Coronary artery (tissue), 2 donors: ENCODE measurements at regions not wholly inside any gene's neighbourhood (a gene's known extent, or its start where the extent isn't known, plus 50 kb on each side); places are given as distances from the start of the nearest gene placed in this dataset.

Experiments
- DNase-seq: peaks from one replicate; pipeline ENCODE4 v3.0.0-alpha.2; 2017; ENCODE audit warnings: low spot score
- H3K27ac ChIP-seq, 2 donors: fragments of 200-600 bp; sonication (generic); one replicate each; pipeline ENCODE4 v1.5.1; 2016 to 2019
- H3K4me3 ChIP-seq: fragments of 200-600 bp; sonication (generic); 2 replicates; pipeline ENCODE4 v1.5.1; 2016; ENCODE audit warnings: mild to moderate bottlenecking, moderate library complexity
- CTCF ChIP-seq: fragments of 200-600 bp; sonication (generic); IDR thresholded peaks from one replicate; pipeline ENCODE4 v1.5.1; 2019; ENCODE audit warnings: antibody characterized with exemption

- no peak overlapping the region for H3K27ac ChIP-seq
- DNase-seq = no peak
- TF ChIP-seq CTCF = no peak
- H3K4me3 ChIP-seq = no peak overlapping the region
Measured at GRCh38 chr15:57861815-57862586, 155.5 kb downstream of the POLR2M start.

DNA sequence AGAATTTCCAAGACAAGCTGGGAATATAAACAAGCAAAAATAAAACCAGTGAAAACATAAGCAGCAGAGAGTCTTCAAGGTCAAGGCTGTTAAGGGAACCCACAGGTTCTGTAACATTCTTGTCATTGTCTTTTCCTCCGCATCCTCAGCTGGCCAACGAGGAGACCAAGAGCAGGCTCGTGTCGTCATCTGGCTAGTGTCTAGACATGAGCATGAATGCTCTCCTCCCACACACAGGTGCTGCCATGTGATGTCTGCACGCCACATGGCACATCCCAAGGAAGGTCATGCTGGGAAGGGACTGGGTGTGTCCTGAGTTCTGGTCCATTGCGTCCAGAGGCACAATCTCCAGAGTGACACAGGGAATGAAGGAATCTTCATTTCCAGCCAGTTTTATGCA lies 156.2 kb downstream of the POLR2M start:
- Histone ChIP-seq H3K4me3 (no peak overlapping the region), H3K27ac (no peak overlapping the region)
- no peak for TF ChIP-seq CTCF
- no peak for DNase-seq

DNA sequence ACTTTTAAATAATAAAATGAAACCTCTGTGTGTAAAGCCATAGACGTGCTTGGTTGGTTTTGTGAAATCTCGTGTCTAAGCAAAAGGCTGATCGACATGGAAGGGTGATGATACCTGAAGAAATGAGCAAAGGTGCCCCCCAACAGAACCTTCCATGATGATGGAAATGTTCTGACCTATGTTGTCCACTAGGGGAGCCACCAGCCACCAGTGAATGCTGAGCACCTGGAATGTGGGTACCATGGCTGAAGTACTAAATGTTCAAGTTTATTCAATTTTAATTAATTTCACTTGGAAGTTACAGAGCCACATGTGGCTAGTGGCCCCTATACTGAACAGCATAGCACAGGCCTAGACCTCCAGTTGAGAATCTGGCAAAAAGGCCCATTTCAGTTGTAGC lies 158.8 kb downstream of the POLR2M start:
- H3K27ac ChIP-seq = no peak overlapping the region
- no peak for TF ChIP-seq CTCF
- no peak overlapping the region for H3K4me3 ChIP-seq
- DNase-seq = no peak

DNA sequence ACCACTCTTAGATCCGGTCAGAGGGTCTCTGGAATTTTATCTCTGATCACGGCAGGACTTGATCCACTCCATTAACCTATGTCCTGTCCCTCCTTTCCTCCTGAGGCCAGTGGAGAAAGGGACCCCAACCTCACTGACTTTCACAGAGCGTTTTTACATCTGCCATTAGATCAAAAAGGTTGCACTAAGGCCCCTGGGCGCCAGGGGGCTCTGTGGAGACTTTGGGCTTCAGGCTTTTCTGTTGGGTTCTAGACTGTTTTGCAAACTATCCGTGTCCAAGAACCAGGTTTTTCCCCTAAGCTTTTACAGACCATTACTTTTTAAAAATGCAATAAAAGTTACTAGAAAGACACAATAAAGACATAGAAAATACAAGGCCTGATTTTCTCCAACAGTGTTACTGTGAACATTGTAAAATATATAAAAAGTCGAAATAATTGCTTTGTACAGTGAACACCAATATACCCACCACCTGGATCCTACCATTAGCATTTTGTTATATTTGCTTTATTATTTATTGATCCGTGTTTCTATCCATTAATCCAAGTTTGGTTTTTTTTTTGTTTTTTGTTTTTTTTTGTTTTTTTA lies 159.7 kb downstream of the POLR2M start:
- no peak for DNase-seq
- H3K27ac ChIP-seq = no peak overlapping the region
- peak; percentile 15 for TF ChIP-seq CTCF
- no peak overlapping the region for H3K4me3 ChIP-seq

- H3K4me3 ChIP-seq = no peak overlapping the region
- no peak for TF ChIP-seq CTCF
- no peak overlapping the region for H3K27ac ChIP-seq
- DNase-seq = no peak
Measured at GRCh38 chr15:57867970-57868798, 161.7 kb downstream of the POLR2M start.

- Histone ChIP-seq H3K27ac (no peak overlapping the region), H3K4me3 (no peak overlapping the region)
- DNase-seq = no peak
- no peak for TF ChIP-seq CTCF
Measured at GRCh38 chr15:57870667-57871066, 164.2 kb downstream of the POLR2M start.
